ENCODE measurements at regions not wholly inside any gene's neighbourhood (a gene's known extent, or its start where the extent isn't known, plus 50 kb on each side); places are given as distances from the start of the nearest gene placed in this dataset.

- in situ Hi-C loops (cut with HindIII; ENCODE audit: low pct_ligation_motif_present, low sequenced_read_pairs), result no loop called here
- TF ChIP-seq CTCF (IDR thresholded peaks at IDR 0.05; ENCODE audit: low read depth, low read length, missing control alignments), result no peak
- no peaks in the 10 kb centered on the region for H3K27me3 ChIP-seq (replicated peaks)
- H3K36me3 ChIP-seq (replicated peaks), result no peaks in the 10 kb centered on the region
- peak overlapping the region; percentile 20 for H3K27ac ChIP-seq
- no peak for DNase-seq
- no peak overlapping the region for H3K4me3 ChIP-seq (ENCODE audit: low read depth, low read length)
Measured at GRCh38 chr14:71361874-71362273, 454.6 kb downstream of the PCNX1 start.

- Histone ChIP-seq H3K36me3 (replicated peaks) (no peaks in the 10 kb centered on the region), H3K27ac (no peak overlapping the region), H3K4me3 (ENCODE audit: low read depth, low read length) (no peak overlapping the region), H3K27me3 (replicated peaks) (no peaks in the 10 kb centered on the region)
- DNase-seq, result no peak
- no peak for TF ChIP-seq CTCF (IDR thresholded peaks at IDR 0.05; ENCODE audit: low read depth, low read length, missing control alignments)
- in situ Hi-C loops (cut with HindIII; ENCODE audit: low pct_ligation_motif_present, low sequenced_read_pairs), result no loop called here
Measured at GRCh38 chr14:71362282-71362681, 455.0 kb downstream of the PCNX1 start.

GRCh38 chr14:71362920-71363584 lies 455.8 kb downstream of the PCNX1 start:
- no peak overlapping the region for H3K4me3 ChIP-seq (ENCODE audit: low read depth, low read length)
- H3K27me3 ChIP-seq (replicated peaks), result no peaks in the 10 kb centered on the region
- peak overlapping the region; percentile 84 for H3K27ac ChIP-seq
- in situ Hi-C loops (cut with HindIII; ENCODE audit: low pct_ligation_motif_present, low sequenced_read_pairs), result no loop called here
- DNase-seq, result peak; percentile 48
- TF ChIP-seq CTCF (IDR thresholded peaks at IDR 0.05; ENCODE audit: low read depth, low read length, missing control alignments), result no peak
- no peaks in the 10 kb centered on the region for H3K36me3 ChIP-seq (replicated peaks)

- DNase-seq, result peak; percentile 48
- no peaks in the 10 kb centered on the region for H3K27me3 ChIP-seq (replicated peaks)
- H3K4me3 ChIP-seq (ENCODE audit: low read depth, low read length), result no peak overlapping the region
- in situ Hi-C loops (cut with HindIII; ENCODE audit: low pct_ligation_motif_present, low sequenced_read_pairs), result no loop called here
- TF ChIP-seq CTCF (IDR thresholded peaks at IDR 0.05; ENCODE audit: low read depth, low read length, missing control alignments), result no peak
- H3K27ac ChIP-seq, result peak overlapping the region; percentile 84
- H3K36me3 ChIP-seq (replicated peaks), result no peaks in the 10 kb centered on the region
Measured at GRCh38 chr14:71363946-71364925, 457.0 kb downstream of the PCNX1 start.

GRCh38 chr14:71365361-71365760 lies 458.1 kb downstream of the PCNX1 start:
- Histone ChIP-seq H3K4me3 (ENCODE audit: low read depth, low read length) (no peak overlapping the region), H3K36me3 (replicated peaks) (no peaks in the 10 kb centered on the region), H3K27me3 (replicated peaks) (no peaks in the 10 kb centered on the region), H3K27ac (peak overlapping the region; percentile 21)
- no peak for DNase-seq
- TF ChIP-seq CTCF (IDR thresholded peaks at IDR 0.05; ENCODE audit: low read depth, low read length, missing control alignments), result no peak
- in situ Hi-C loops (cut with HindIII; ENCODE audit: low pct_ligation_motif_present, low sequenced_read_pairs), result no loop called here

Data from brain microvascular endothelial cell (primary cell).